PFSK-1 (cell line): ENCODE measurements at regions not wholly inside any gene's neighbourhood (a gene's known extent, or its start where the extent isn't known, plus 50 kb on each side); places are given as distances from the start of the nearest gene placed in this dataset.

ENCODE experiments used
- POLR2AphosphoS5 ChIP-seq: IDR thresholded peaks from 2 replicates; pipeline ENCODE4 v1.6.1; 2012; ENCODE audit warnings: low read depth, mild to moderate bottlenecking, control low read depth, low read length, moderate library complexity
- REST ChIP-seq, 2 experiments: IDR thresholded peaks; 2 replicates each; pipeline versions ENCODE4 v1.6.1 to v1.8.0; 2011 to 2012; ENCODE audit warnings: low read depth in 2 of 2, low read length in 2 of 2, control low read depth in 1 of 2, inconsistent platforms in 1 of 2, mild to moderate bottlenecking in 1 of 2, moderate library complexity in 1 of 2; ENCODE audit not compliant: insufficient read depth in 1 of 2

- no peak for TF ChIP-seq REST (IDR thresholded peaks at IDR 0.05; ENCODE audit: insufficient read depth in 1 of 2, low read depth in 2 of 2, low read length in 2 of 2)
- no peak for TF ChIP-seq POLR2AphosphoS5
These were observed 835.0 kb upstream of the COBL start for GRCh38 chr7:52151559-52151958.
